Endothelial cell of umbilical vein (primary cell): ENCODE measurements at regions not wholly inside any gene's neighbourhood (a gene's known extent, or its start where the extent isn't known, plus 50 kb on each side); places are given as distances from the start of the nearest gene placed in this dataset.
"Not testable (repeated sequence)": the region's sequence is repeated elsewhere in the genome, so short reads cannot be mapped to it uniquely, and the experiment has no call there.

Experiments used
- CTCF ChIP-seq, 2 donors: IDR thresholded peaks; 1 replicate in 1 of 2; 2 replicates in 1 of 2; pipeline ENCODE4 v1.5.1; 2011; ENCODE audit warnings: low read length in 2 of 2, mild to moderate bottlenecking in 2 of 2, moderate library complexity in 2 of 2, control low read depth in 1 of 2, inconsistent platforms in 1 of 2, low read depth in 1 of 2; ENCODE audit not compliant: insufficient read depth in 1 of 2; ENCODE audit errors: extremely low read depth in 1 of 2
- EZH2 ChIP-seq: IDR thresholded peaks from 2 replicates; pipeline ENCODE4 v1.6.1; 2012; ENCODE audit warnings: borderline replicate concordance, low read depth, mild to moderate bottlenecking, moderate library complexity, low read length, inconsistent platforms; ENCODE audit not compliant: severe bottlenecking
- MAX ChIP-seq: IDR thresholded peaks from 2 replicates; pipeline ENCODE4 v1.6.1; 2011; ENCODE audit not compliant: insufficient read depth, insufficient read length
- POLR2A ChIP-seq: IDR thresholded peaks from 2 replicates; pipeline ENCODE4 v1.6.1; 2012; ENCODE audit warnings: low read depth, mild to moderate bottlenecking, control low read depth, low read length
- POLR2AphosphoS5 ChIP-seq: IDR thresholded peaks from 2 replicates; pipeline ENCODE4 v1.6.1; 2012; ENCODE audit warnings: low read depth, mild to moderate bottlenecking, control low read depth, low read length, moderate library complexity; ENCODE audit not compliant: insufficient read depth

GRCh38 chr10:121382029-121382520 is 216.2 kb downstream of the FGFR2 start:
- TF ChIP-seq CTCF (IDR thresholded peaks at IDR 0.05; ENCODE audit: extremely low read depth in 1 of 2, insufficient read depth in 1 of 2, low read depth in 1 of 2, low read length in 2 of 2); MAX; POLR2A; POLR2AphosphoS5; EZH2: not testable (repeated sequence)
